ENCODE measurements at regions not wholly inside any gene's neighbourhood (a gene's known extent, or its start where the extent isn't known, plus 50 kb on each side); places are given as distances from the start of the nearest gene placed in this dataset.

- TF ChIP-seq POLR2AphosphoS5 (IDR thresholded peaks at IDR 0.05) (no peak), POLR2A (IDR thresholded peaks at IDR 0.05) (no peak), CTCF (IDR thresholded peaks at IDR 0.05) (no peak), EP300 (IDR thresholded peaks at IDR 0.05) (no peak)
- H3K4me3 ChIP-seq: no peak overlapping the region
- no peaks in the 10 kb centered on the region for H3K27me3 ChIP-seq
These were observed 70.2 kb upstream of the SLC27A6 start for GRCh38 chr5:128895122-128895521.

GRCh38 chr5:128896675-128897074 lies 68.6 kb upstream of the SLC27A6 start:
- 87% methylated on average over 2 of the region's 2 CpGs for WGBS
- DNase-seq (ENCODE audit: low spot score in 2 of 2): no peak
- TF ChIP-seq EP300 (IDR thresholded peaks at IDR 0.05) (no peak), POLR2A (IDR thresholded peaks at IDR 0.05) (no peak), POLR2AphosphoS5 (IDR thresholded peaks at IDR 0.05) (no peak), CTCF (IDR thresholded peaks at IDR 0.05) (no peak)

More at GRCh38 chr5:128895122-128895521, 70.2 kb upstream of the SLC27A6 start:
- DNase-seq (ENCODE audit: low spot score in 2 of 2): no peak
- no peaks in the 10 kb centered on the region for H3K9me3 ChIP-seq
- no peaks in the 10 kb centered on the region for H3K4me1 ChIP-seq
- H3K36me3 ChIP-seq: no peaks in the 10 kb centered on the region
- H3K27ac ChIP-seq: no peak overlapping the region

DNA sequence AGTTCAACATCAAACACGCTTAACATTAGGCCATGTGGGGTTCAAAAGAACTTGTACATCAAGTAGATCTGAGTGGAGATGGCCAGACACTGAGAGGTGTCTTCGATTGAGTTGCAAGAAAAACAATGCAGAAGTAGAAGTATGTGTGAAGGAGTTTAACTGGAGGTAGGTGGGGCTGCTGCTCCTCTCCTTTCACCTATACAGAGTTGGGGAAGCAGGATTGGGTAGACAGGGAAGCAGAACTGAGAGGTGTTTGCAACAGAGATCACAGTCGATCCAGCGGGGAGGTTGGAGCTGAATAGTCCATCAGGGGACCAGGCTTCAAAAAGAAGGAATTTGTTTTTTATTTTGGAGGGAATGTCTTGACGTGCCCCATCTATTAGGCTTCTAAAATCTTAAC lies 61.7 kb upstream of the SLC27A6 start:
- no peak for TF ChIP-seq CTCF (IDR thresholded peaks at IDR 0.05)
- no peak for TF ChIP-seq POLR2AphosphoS5 (IDR thresholded peaks at IDR 0.05)
- no peak for TF ChIP-seq EP300 (IDR thresholded peaks at IDR 0.05)
- TF ChIP-seq POLR2A (IDR thresholded peaks at IDR 0.05): no peak
- WGBS: 83% methylated on average over 5 of the region's 5 CpGs

More at GRCh38 chr5:128896675-128897074, 68.6 kb upstream of the SLC27A6 start:
- Histone ChIP-seq H3K27ac (no peak overlapping the region), H3K36me3 (no peaks in the 10 kb centered on the region), H3K27me3 (no peaks in the 10 kb centered on the region), H3K4me1 (no peaks in the 10 kb centered on the region), H3K9me3 (no peaks in the 10 kb centered on the region), H3K4me3 (no peak overlapping the region)

DNA sequence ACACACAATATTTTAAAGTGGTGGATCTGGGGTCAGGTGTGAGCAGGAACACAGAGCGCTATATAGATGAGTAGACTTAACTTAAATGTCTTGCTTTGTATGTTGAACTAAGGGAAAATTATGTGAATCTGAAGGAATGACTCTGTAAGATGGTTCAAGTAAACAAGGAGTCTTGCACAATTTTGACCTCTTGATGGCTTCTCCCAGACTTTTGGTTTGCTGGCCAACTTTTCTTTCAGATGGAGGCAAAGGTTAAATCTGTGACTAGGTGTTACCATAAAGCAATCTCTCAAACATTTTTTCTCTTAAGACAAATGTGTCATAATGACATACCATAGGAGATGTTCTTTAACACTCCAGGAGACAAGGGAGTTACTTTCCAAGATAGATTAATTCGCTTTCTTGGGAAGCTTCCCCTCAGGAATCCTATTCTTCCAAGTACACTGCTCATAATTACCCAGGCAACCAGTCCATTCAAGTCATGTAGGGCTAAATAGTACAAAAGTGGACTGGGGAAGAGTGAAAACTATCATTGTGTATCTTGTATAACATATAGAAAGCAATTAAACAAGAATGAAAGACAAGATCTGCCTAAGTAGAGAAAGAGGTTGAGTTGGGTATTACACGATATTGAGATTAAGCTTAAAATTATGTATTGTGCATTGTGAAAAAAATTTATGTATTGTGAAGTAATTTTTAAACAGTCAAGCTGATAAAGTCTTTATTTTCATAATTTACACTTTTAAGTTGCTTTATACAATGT lies 60.3 kb upstream of the SLC27A6 start:
- 61% methylated on average over 3 of the region's 3 CpGs for WGBS
- no peaks in the 10 kb centered on the region for H3K4me1 ChIP-seq

More for the DNA sequence above, 61.7 kb upstream of the SLC27A6 start:
- Histone ChIP-seq H3K27me3 (no peaks in the 10 kb centered on the region), H3K9me3 (no peaks in the 10 kb centered on the region), H3K4me1 (no peaks in the 10 kb centered on the region), H3K27ac (no peak overlapping the region), H3K36me3 (no peaks in the 10 kb centered on the region), H3K4me3 (no peak overlapping the region)
- no peak for DNase-seq (ENCODE audit: low spot score in 2 of 2)

More for the DNA sequence above, 60.3 kb upstream of the SLC27A6 start:
- no peak overlapping the region for H3K27ac ChIP-seq
- H3K27me3 ChIP-seq: no peaks in the 10 kb centered on the region
- no peaks in the 10 kb centered on the region for H3K9me3 ChIP-seq
- no peak overlapping the region for H3K4me3 ChIP-seq
- TF ChIP-seq EP300 (IDR thresholded peaks at IDR 0.05): no peak
- TF ChIP-seq POLR2A (IDR thresholded peaks at IDR 0.05): no peak
- TF ChIP-seq CTCF (IDR thresholded peaks at IDR 0.05): no peak
- no peak for TF ChIP-seq POLR2AphosphoS5 (IDR thresholded peaks at IDR 0.05)
- no peaks in the 10 kb centered on the region for H3K36me3 ChIP-seq
- DNase-seq (ENCODE audit: low spot score in 2 of 2): no peak
